ENCODE measurements at regions not wholly inside any gene's neighbourhood (a gene's known extent, or its start where the extent isn't known, plus 50 kb on each side); places are given as distances from the start of the nearest gene placed in this dataset.
"Not testable (repeated sequence)": the region's sequence is repeated elsewhere in the genome, so short reads cannot be mapped to it uniquely, and the experiment has no call there.

DNA sequence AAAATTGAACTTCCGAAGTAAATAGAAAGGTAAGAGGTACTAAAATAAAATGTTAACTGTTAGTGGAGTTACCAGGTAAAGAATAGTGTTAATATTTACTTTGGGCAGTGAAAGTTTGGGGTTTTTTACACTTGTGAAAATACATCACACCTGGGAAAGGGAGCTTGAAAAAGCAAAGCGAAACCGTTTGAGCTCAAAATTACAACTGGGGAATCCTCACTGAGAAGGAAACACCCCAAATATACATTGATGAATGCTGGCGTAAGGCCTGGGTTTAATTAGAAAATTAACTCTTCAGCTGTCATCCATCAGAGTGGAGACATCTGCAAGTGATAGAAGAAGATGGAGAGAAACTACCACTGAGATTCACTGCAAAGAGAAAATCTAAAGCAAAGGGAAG, 1153.0 kb downstream of the SLITRK5 start:
- TF ChIP-seq CTCF (IDR thresholded peaks at IDR 0.05) = no peak

DNA sequence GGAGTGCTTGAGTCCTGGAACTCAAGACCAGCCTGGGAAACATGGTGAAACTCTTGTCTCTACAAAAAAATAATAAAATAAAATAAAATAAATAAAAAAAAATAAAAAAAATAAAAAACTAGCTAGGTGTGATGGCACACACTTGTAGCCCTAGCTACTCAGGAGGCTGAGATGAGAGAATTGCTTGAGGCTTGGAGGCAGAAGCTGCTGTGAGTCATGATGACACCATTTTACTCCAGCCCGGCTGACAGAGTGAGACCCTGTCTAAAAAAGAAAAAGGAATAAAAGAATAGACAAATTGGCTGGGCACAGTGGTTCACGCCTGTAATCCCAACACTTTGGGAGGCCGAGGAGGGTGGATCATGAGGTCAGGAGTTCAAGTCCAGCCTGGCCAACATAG, 1168.9 kb downstream of the SLITRK5 start:
- no peaks in the 10 kb centered on the region for H3K79me2 ChIP-seq
- no peak overlapping the region for H3K27ac ChIP-seq
- no peak overlapping the region for H3K9ac ChIP-seq
- no peaks in the 10 kb centered on the region for H3K4me1 ChIP-seq
- H2AFZ ChIP-seq = no peak overlapping the region
- no peaks in the 10 kb centered on the region for H3K27me3 ChIP-seq (ENCODE audit: control insufficient read depth, insufficient read depth, low read length)
- no peak for TF ChIP-seq CTCF (IDR thresholded peaks at IDR 0.05)
- no peak overlapping the region for H3K4me3 ChIP-seq (ENCODE audit: low read depth, low read length)
- no peaks in the 10 kb centered on the region for H3K36me3 ChIP-seq (ENCODE audit: control insufficient read depth, insufficient read depth, low read length)
- H3K4me2 ChIP-seq (ENCODE audit: low read length) = no peak overlapping the region
- H3K9me3 ChIP-seq (ENCODE audit: control insufficient read depth, low read length) = no peaks in the 10 kb centered on the region

More for the DNA sequence above, 1153.0 kb downstream of the SLITRK5 start:
- H3K4me1 ChIP-seq = no peaks in the 10 kb centered on the region
- no peak overlapping the region for H3K4me3 ChIP-seq (ENCODE audit: low read depth, low read length)
- no peaks in the 10 kb centered on the region for H3K9me3 ChIP-seq (ENCODE audit: control insufficient read depth, low read length)
- H3K9ac ChIP-seq = no peak overlapping the region
- H3K27ac ChIP-seq = no peak overlapping the region
- no peak overlapping the region for H3K4me2 ChIP-seq (ENCODE audit: low read length)
- H3K79me2 ChIP-seq = no peaks in the 10 kb centered on the region
- no peak overlapping the region for H2AFZ ChIP-seq
- H3K27me3 ChIP-seq (ENCODE audit: control insufficient read depth, insufficient read depth, low read length) = no peaks in the 10 kb centered on the region
- H3K36me3 ChIP-seq (ENCODE audit: control insufficient read depth, insufficient read depth, low read length) = no peaks in the 10 kb centered on the region

- H3K4me1 ChIP-seq; H3K9ac ChIP-seq; H3K27me3 ChIP-seq (ENCODE audit: control insufficient read depth, insufficient read depth, low read length); H2AFZ ChIP-seq; H3K4me2 ChIP-seq (ENCODE audit: low read length); H3K36me3 ChIP-seq (ENCODE audit: control insufficient read depth, insufficient read depth, low read length); H3K79me2 ChIP-seq; H3K4me3 ChIP-seq (ENCODE audit: low read depth, low read length); H3K9me3 ChIP-seq (ENCODE audit: control insufficient read depth, low read length); H3K27ac ChIP-seq: not testable (repeated sequence)
These were observed 1181.1 kb downstream of the SLITRK5 start for GRCh38 chr13:88852293-88852692.

DNA sequence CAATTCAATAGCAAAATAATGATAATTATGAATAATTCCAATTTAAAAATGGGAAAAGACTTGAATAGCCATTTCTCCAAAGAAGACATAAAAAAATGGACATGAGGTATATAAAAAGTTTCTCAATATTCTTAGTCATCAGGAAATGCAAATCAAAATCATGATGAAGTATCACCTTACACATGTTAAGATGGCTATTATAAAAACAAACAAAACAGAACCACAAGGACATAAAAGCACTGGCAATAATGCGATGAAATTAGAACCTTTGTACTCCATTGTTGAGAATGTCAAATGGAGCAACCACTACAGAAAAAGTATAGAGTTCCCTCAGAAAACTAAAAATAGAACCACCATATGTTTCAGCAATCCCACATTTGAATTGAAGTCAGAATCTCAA, 1186.1 kb downstream of the SLITRK5 start:
- Histone ChIP-seq H3K4me3 (ENCODE audit: low read depth, low read length) (no peak overlapping the region), H3K4me1 (no peaks in the 10 kb centered on the region), H3K9ac (no peak overlapping the region), H3K9me3 (ENCODE audit: control insufficient read depth, low read length) (no peaks in the 10 kb centered on the region), H3K27me3 (ENCODE audit: control insufficient read depth, insufficient read depth, low read length) (no peaks in the 10 kb centered on the region), H3K4me2 (ENCODE audit: low read length) (no peak overlapping the region), H3K36me3 (ENCODE audit: control insufficient read depth, insufficient read depth, low read length) (no peaks in the 10 kb centered on the region), H3K79me2 (no peaks in the 10 kb centered on the region), H2AFZ (no peak overlapping the region), H3K27ac (no peak overlapping the region)
- TF ChIP-seq CTCF (IDR thresholded peaks at IDR 0.05) = no peak

DNA sequence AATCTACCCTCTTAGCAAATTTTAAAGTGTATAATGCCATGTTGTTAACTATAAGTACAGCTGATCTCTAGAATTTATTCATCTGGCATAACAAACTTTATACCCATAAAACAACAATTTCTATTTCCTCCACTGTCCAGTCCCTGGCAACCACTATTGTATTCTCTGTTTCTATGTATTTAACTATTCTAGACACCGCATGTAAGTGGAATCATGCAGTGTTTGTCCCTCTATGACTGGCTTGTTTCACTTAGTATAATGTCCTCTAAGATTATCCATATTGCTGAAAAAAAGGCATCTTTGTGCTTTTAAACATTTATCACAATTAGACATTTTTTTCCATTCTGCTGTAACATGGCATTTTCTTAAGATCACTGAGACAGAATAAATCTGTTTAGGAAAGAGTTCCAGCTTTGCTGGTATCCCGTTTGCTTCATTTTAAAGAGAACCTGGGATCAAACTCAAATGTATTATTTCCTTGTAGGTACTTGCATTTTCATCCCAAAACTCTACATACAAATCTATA, 1191.0 kb downstream of the SLITRK5 start:
- H3K79me2 ChIP-seq = no peaks in the 10 kb centered on the region
- TF ChIP-seq CTCF (IDR thresholded peaks at IDR 0.05) = no peak
- H2AFZ ChIP-seq = no peak overlapping the region
- H3K36me3 ChIP-seq (ENCODE audit: control insufficient read depth, insufficient read depth, low read length) = no peaks in the 10 kb centered on the region
- no peak overlapping the region for H3K27ac ChIP-seq
- no peak overlapping the region for H3K4me3 ChIP-seq (ENCODE audit: low read depth, low read length)
- H3K4me1 ChIP-seq = no peaks in the 10 kb centered on the region
- H3K27me3 ChIP-seq (ENCODE audit: control insufficient read depth, insufficient read depth, low read length) = no peaks in the 10 kb centered on the region
- H3K9me3 ChIP-seq (ENCODE audit: control insufficient read depth, low read length) = no peaks in the 10 kb centered on the region
- no peak overlapping the region for H3K4me2 ChIP-seq (ENCODE audit: low read length)
- no peak overlapping the region for H3K9ac ChIP-seq

All from parathyroid adenoma (tissue), 2 donors.